ENCODE measurements at regions not wholly inside any gene's neighbourhood (a gene's known extent, or its start where the extent isn't known, plus 50 kb on each side); places are given as distances from the start of the nearest gene placed in this dataset.

GRCh38 chr2:12168791-12169388 is 422.5 kb downstream of the LPIN1 start:
- H3K36me3 ChIP-seq (ENCODE audit: control insufficient read depth in 3 of 3, insufficient read depth in 2 of 3, low read depth in 1 of 3, low read length in 3 of 3), result no peaks in the 10 kb centered on the region
- no peak for FAIRE-seq
- no peaks in the 10 kb centered on the region for H3K9me3 ChIP-seq (ENCODE audit: control insufficient read depth in 2 of 2, insufficient read depth in 1 of 2, low read depth in 1 of 2, low read length in 1 of 2)
- H3K4me3 ChIP-seq (ENCODE audit: low read depth in 1 of 3, low read length in 3 of 3), result no peak overlapping the region
- H3K4me1 ChIP-seq (ENCODE audit: control insufficient read depth in 3 of 3, insufficient read depth in 2 of 3, low read depth in 1 of 3, low read length in 2 of 3), result peaks cover 0 to 10% (median 9%) of the 10 kb centered on the region in 3 donors
- WGBS, 3 donors, result 61 to 67% (median 64%) methylated on average over 4 of the region's 4 CpGs
- peak overlapping the region in 2 of 3 donors; percentile 36 to 93 for H3K27ac ChIP-seq (ENCODE audit: low read depth in 1 of 3, low read length in 2 of 3)
- DNase-seq, result peak in 1 of 2 donors; percentile 14
- H3K27me3 ChIP-seq (ENCODE audit: control insufficient read depth in 3 of 3, insufficient read depth in 3 of 3, low read length in 3 of 3), result no peaks in the 10 kb centered on the region

DNA sequence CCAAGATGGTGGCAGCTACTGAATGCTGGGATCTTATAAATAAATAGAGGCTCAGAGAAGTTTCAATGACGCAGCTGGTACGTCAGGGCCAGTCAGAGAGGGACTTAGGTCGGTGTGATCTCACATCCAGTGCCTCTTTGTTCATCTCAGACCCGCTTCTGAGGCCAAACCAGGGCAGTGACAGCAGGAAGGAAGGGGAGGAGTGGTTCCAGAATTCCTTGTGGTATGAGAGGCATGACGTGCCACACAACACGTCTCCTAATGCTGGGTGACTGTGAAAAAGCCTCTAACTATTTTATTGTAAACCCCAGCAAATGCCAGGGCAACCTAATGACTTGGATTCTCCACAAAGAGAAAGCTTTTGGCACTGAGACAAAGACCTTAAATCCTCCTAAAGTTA is 423.3 kb downstream of the LPIN1 start:
- H3K4me3 ChIP-seq (ENCODE audit: low read depth in 1 of 3, low read length in 3 of 3), result no peak overlapping the region
- H3K36me3 ChIP-seq (ENCODE audit: control insufficient read depth in 3 of 3, insufficient read depth in 2 of 3, low read depth in 1 of 3, low read length in 3 of 3), result no peaks in the 10 kb centered on the region
- 54 to 68% (median 66%) methylated on average over 6 of the region's 6 CpGs for WGBS, 3 donors
- H3K4me1 ChIP-seq (ENCODE audit: control insufficient read depth in 3 of 3, insufficient read depth in 2 of 3, low read depth in 1 of 3, low read length in 2 of 3), result peaks cover 0 to 10% (median 9%) of the 10 kb centered on the region in 3 donors
- no peaks in the 10 kb centered on the region for H3K9me3 ChIP-seq (ENCODE audit: control insufficient read depth in 2 of 2, insufficient read depth in 1 of 2, low read depth in 1 of 2, low read length in 1 of 2)
- FAIRE-seq (no peak), DNase-seq (peak in 1 of 2 donors; percentile 14)
- H3K27ac ChIP-seq (ENCODE audit: low read depth in 1 of 3, low read length in 2 of 3), result peak overlapping the region in 2 of 3 donors; percentile 36 to 93
- no peaks in the 10 kb centered on the region for H3K27me3 ChIP-seq (ENCODE audit: control insufficient read depth in 3 of 3, insufficient read depth in 3 of 3, low read length in 3 of 3)

DNA sequence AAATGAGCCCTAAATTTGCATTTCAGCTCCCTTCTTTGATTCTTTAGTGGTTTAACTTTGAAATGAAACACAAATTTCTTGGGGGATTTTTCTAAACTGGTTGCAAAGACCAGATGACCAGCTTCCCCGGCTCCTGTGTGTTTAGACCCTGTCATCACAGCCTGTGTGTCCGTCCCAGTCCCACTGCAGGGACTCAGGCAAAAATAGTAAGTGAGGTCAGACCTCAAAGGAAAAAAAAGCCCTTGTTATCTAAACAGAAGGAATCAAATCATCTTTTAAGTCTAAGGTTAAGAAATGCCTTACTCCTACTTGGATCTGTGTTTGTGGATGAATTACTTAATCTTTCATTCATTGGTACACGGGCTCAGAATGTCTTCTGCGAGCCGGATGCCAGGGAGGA is 423.7 kb downstream of the LPIN1 start:
- no peaks in the 10 kb centered on the region for H3K36me3 ChIP-seq (ENCODE audit: control insufficient read depth in 3 of 3, insufficient read depth in 2 of 3, low read depth in 1 of 3, low read length in 3 of 3)
- no peak overlapping the region for H3K4me3 ChIP-seq (ENCODE audit: low read depth in 1 of 3, low read length in 3 of 3)
- no peaks in the 10 kb centered on the region for H3K27me3 ChIP-seq (ENCODE audit: control insufficient read depth in 3 of 3, insufficient read depth in 3 of 3, low read length in 3 of 3)
- 31 to 52% (median 50%) methylated on average over 5 of the region's 5 CpGs for WGBS, 3 donors
- peaks cover 0 to 10% (median 9%) of the 10 kb centered on the region in 3 donors for H3K4me1 ChIP-seq (ENCODE audit: control insufficient read depth in 3 of 3, insufficient read depth in 2 of 3, low read depth in 1 of 3, low read length in 2 of 3)
- no peak for FAIRE-seq
- no peaks in the 10 kb centered on the region for H3K9me3 ChIP-seq (ENCODE audit: control insufficient read depth in 2 of 2, insufficient read depth in 1 of 2, low read depth in 1 of 2, low read length in 1 of 2)
- peak overlapping the region in 2 of 3 donors; percentile 36 to 93 for H3K27ac ChIP-seq (ENCODE audit: low read depth in 1 of 3, low read length in 2 of 3)
- DNase-seq, result no peak

DNA sequence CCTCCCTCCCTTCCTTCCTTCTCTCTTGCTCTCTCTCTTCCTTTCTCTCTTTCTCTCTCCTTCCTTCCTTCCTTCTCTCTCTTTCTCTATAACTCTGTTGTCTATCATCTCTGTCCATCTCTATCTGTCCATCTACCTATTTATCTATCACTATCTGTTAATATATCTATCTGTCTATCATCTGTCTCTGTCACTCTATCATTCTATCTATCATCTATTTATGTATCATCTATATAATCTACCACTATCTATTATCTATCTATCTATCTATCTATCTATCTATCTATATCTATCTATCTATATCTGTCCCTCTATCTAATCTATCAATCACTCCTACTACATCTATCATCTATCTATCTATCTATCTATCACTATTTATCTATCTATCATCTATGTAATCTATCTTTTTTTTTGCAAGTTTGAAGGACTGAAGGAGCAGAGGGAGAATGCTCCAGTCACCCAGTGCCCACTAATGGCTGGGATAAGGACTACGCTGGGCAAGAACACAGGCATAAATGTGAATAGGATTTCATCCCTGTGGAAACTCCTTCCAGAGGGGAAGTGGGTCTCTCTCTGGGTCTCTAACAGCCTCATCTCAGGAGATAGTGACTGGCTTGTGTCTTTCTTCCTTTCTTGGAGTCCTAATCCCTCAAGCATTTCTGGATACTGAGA is 427.0 kb downstream of the LPIN1 start:
- WGBS, 3 donors, result 86 to 95% (median 92%) methylated on average over 1 of the region's 1 CpG

GRCh38 chr2:12173943-12174340 is 427.5 kb downstream of the LPIN1 start:
- Histone ChIP-seq H3K4me3 (ENCODE audit: low read depth in 1 of 3, low read length in 3 of 3) (no peak overlapping the region), H3K36me3 (ENCODE audit: control insufficient read depth in 3 of 3, insufficient read depth in 2 of 3, low read depth in 1 of 3, low read length in 3 of 3) (no peaks in the 10 kb centered on the region), H3K27ac (ENCODE audit: low read depth in 1 of 3, low read length in 2 of 3) (no peak overlapping the region), H3K4me1 (ENCODE audit: control insufficient read depth in 3 of 3, insufficient read depth in 2 of 3, low read depth in 1 of 3, low read length in 2 of 3) (peaks cover 0 to 11% (median 7%) of the 10 kb centered on the region in 3 donors), H3K27me3 (ENCODE audit: control insufficient read depth in 3 of 3, insufficient read depth in 3 of 3, low read length in 3 of 3) (no peaks in the 10 kb centered on the region), H3K9me3 (ENCODE audit: control insufficient read depth in 2 of 2, insufficient read depth in 1 of 2, low read depth in 1 of 2, low read length in 1 of 2) (no peaks in the 10 kb centered on the region)
- 47 to 79% (median 70%) methylated on average over 2 of the region's 2 CpGs for WGBS, 3 donors
- no peak for FAIRE-seq
- DNase-seq, result no peak

More for the DNA sequence above, 427.0 kb downstream of the LPIN1 start:
- Histone ChIP-seq H3K4me3 (ENCODE audit: low read depth in 1 of 3, low read length in 3 of 3) (no peak overlapping the region), H3K27ac (ENCODE audit: low read depth in 1 of 3, low read length in 2 of 3) (no peak overlapping the region), H3K36me3 (ENCODE audit: control insufficient read depth in 3 of 3, insufficient read depth in 2 of 3, low read depth in 1 of 3, low read length in 3 of 3) (no peaks in the 10 kb centered on the region), H3K4me1 (ENCODE audit: control insufficient read depth in 3 of 3, insufficient read depth in 2 of 3, low read depth in 1 of 3, low read length in 2 of 3) (peaks cover 0 to 13% (median 11%) of the 10 kb centered on the region in 3 donors), H3K9me3 (ENCODE audit: control insufficient read depth in 2 of 2, insufficient read depth in 1 of 2, low read depth in 1 of 2, low read length in 1 of 2) (no peaks in the 10 kb centered on the region), H3K27me3 (ENCODE audit: control insufficient read depth in 3 of 3, insufficient read depth in 3 of 3, low read length in 3 of 3) (no peaks in the 10 kb centered on the region)
- DNase-seq (no peak), FAIRE-seq (no peak)

DNA sequence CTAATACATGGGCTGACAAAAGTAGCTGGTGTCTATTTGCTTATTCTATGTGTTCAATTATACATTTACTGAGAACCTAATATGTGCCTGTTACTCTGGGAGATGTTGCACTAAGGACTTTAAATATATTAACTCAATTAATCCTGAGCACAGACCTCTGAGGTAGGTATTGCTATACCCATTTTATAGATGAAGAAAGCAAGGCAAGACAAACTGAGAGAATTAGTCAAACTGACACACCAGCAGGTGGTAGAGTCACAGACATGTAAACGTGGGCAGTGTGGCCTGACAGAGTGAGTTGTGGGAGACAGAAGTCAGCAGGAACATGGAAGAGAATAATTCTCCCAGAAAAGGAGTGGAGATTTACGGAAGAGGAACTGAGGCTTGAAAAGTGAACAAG is 428.9 kb downstream of the LPIN1 start:
- Histone ChIP-seq H3K9me3 (ENCODE audit: control insufficient read depth in 2 of 2, insufficient read depth in 1 of 2, low read depth in 1 of 2, low read length in 1 of 2) (no peaks in the 10 kb centered on the region), H3K4me3 (ENCODE audit: low read depth in 1 of 3, low read length in 3 of 3) (no peak overlapping the region), H3K27ac (ENCODE audit: low read depth in 1 of 3, low read length in 2 of 3) (no peak overlapping the region), H3K4me1 (ENCODE audit: control insufficient read depth in 3 of 3, insufficient read depth in 2 of 3, low read depth in 1 of 3, low read length in 2 of 3) (peaks cover 0 to 7% (median 4%) of the 10 kb centered on the region in 3 donors), H3K27me3 (ENCODE audit: control insufficient read depth in 3 of 3, insufficient read depth in 3 of 3, low read length in 3 of 3) (no peaks in the 10 kb centered on the region), H3K36me3 (ENCODE audit: control insufficient read depth in 3 of 3, insufficient read depth in 2 of 3, low read depth in 1 of 3, low read length in 3 of 3) (no peaks in the 10 kb centered on the region)
- 65 to 86% (median 71%) methylated on average over 2 of the region's 2 CpGs for WGBS, 3 donors
- FAIRE-seq (no peak), DNase-seq (no peak)

DNA sequence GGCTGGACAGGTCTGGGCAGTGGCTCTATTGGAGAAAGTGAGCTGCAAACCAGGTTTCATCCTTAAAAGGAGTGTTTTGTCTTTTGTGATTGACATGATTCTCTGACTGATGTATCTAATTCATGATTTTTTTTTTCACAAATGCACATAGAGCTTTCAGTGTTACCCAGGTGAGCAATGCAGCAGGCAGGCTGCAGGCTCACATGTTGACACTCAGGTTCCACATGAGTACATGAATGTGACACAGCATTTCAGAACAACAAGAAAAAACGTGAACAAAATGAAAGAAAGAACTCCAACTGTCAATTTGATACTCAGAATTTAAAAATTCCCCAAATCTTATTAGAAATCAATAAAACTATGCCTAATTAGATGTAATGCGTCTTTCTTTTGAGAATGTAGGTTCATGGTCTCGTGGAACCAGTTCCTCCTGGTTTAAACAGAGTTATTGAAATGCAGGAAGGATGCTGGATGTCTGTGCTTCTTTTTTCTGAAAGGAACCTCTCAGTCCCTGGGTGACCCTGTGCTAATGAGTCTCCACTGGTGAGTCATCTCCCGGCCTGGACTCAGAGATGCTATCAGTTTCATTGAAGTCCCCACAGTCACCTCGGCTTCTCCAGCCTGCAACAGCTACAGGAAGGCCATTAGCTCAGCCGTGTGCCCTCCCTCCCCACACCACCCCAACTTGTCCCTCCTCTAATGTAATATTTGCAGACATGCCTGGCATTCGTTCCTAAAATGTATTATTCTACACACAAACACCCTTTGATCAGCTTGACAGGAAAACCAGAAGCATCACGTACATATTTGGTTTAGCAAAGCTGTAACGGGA is 430.4 kb downstream of the LPIN1 start:
- H3K27ac ChIP-seq (ENCODE audit: low read depth in 1 of 3, low read length in 2 of 3), result peak overlapping the region in 2 of 3 donors; percentile 12 to 67
- no peak overlapping the region for H3K4me3 ChIP-seq (ENCODE audit: low read depth in 1 of 3, low read length in 3 of 3)
- peak in 1 of 2 donors; percentile 8 for DNase-seq
- no peaks in the 10 kb centered on the region for H3K27me3 ChIP-seq (ENCODE audit: control insufficient read depth in 3 of 3, insufficient read depth in 3 of 3, low read length in 3 of 3)
- peaks cover 0 to 7% (median 4%) of the 10 kb centered on the region in 3 donors for H3K4me1 ChIP-seq (ENCODE audit: control insufficient read depth in 3 of 3, insufficient read depth in 2 of 3, low read depth in 1 of 3, low read length in 2 of 3)
- WGBS, 3 donors, result 25 to 27% (median 26%) methylated on average over 9 of the region's 9 CpGs
- no peak for FAIRE-seq
- H3K36me3 ChIP-seq (ENCODE audit: control insufficient read depth in 3 of 3, insufficient read depth in 2 of 3, low read depth in 1 of 3, low read length in 3 of 3), result no peaks in the 10 kb centered on the region
- H3K9me3 ChIP-seq (ENCODE audit: control insufficient read depth in 2 of 2, insufficient read depth in 1 of 2, low read depth in 1 of 2, low read length in 1 of 2), result no peaks in the 10 kb centered on the region

DNA sequence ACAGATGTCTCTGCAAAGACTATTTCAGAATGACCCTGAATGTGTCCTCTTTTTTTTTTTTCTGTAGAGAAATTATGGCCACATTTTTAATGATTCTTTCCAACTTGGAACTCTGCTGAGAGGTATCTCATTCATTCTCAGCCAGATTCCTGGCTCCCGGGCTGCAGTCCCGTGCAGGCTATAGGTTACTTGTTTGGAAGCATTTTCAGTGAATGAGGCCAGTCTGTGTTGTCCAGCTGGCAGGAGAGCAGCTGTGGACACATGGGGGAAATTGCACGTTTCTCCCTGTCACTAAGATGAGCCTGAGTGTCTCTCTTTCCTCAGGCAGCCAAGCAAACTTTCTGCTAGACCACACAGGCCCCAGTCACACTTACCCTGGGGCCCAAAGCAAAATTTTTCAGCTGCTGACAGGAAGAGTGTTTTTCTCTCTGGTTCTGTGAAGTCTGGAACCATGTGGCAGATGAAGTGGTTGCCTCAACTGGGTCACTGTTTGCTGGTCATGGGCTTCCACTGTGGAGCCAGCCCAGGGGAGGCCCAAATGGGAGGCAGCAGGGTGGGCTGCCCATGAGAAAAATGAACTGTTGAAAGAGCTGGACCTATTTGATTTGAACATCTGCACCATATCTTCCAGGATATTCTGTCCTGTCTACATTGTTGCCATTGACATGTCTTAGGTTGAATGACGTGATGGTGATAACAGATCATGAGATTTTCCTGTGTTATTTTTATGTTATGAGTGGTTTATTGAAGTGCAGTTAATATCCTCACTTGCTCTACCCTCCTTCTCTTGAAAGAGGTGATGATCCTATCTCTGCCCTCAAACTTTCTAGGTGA is 431.2 kb downstream of the LPIN1 start:
- no peaks in the 10 kb centered on the region for H3K36me3 ChIP-seq (ENCODE audit: control insufficient read depth in 3 of 3, insufficient read depth in 2 of 3, low read depth in 1 of 3, low read length in 3 of 3)
- no peak for FAIRE-seq
- 44 to 50% (median 46%) methylated on average over 4 of the region's 4 CpGs for WGBS, 3 donors
- H3K4me1 ChIP-seq (ENCODE audit: control insufficient read depth in 3 of 3, insufficient read depth in 2 of 3, low read depth in 1 of 3, low read length in 2 of 3), result peaks cover 0 to 7% (median 4%) of the 10 kb centered on the region in 3 donors
- no peaks in the 10 kb centered on the region for H3K9me3 ChIP-seq (ENCODE audit: control insufficient read depth in 2 of 2, insufficient read depth in 1 of 2, low read depth in 1 of 2, low read length in 1 of 2)
- H3K27ac ChIP-seq (ENCODE audit: low read depth in 1 of 3, low read length in 2 of 3), result peak overlapping the region in 2 of 3 donors; percentile 40 to 78
- H3K27me3 ChIP-seq (ENCODE audit: control insufficient read depth in 3 of 3, insufficient read depth in 3 of 3, low read length in 3 of 3), result no peaks in the 10 kb centered on the region
- DNase-seq, result peak in 1 of 2 donors; percentile 33
- H3K4me3 ChIP-seq (ENCODE audit: low read depth in 1 of 3, low read length in 3 of 3), result no peak overlapping the region
